ENCODE measurements at regions not wholly inside any gene's neighbourhood (a gene's known extent, or its start where the extent isn't known, plus 50 kb on each side); places are given as distances from the start of the nearest gene placed in this dataset.

DNA sequence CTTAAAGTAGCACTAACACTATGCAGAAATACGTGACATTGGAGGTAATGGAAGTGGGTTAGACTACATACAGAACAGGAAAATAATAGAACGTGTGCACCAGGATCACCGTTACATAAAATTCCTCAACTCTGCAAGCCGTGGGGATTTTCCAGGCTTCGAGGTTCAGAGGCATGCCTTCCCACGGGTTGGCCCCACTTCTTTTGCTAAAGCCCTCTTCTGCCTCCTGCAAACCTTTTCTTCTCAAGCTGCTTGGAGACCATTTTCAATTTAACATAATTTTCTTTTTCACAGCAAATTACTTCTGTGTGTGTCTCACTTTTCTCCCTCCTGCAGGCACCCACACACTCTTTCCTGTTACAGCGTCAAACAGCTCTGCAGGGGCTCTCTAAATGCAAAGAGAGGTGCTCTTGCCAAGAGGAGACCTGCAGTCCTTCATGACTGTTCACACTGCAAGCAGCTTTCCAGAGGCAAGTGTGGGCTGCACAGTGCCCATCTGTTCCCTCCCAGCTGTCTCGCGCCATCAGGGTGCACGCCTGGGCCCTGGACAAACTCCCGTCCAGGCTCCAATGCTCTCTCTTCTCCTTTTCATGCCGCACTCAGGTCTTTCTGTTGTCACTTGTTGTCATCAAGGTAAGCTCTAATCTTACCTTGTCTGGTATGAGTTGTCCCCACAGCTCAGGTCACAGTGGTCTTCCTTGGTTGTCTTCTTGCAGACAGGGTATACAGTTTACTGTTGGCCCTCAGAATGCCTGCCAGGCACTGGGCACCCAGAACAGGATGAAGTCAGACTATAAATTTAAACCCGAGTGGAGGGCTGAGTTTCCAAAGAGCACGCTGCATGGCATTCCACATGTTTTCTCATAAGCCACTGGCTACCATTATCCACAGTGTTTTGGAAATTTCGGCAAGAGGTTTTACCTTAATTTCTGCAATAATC lies 164.8 kb upstream of the GGTLC1 start:
- TF ChIP-seq, protein P1, sequence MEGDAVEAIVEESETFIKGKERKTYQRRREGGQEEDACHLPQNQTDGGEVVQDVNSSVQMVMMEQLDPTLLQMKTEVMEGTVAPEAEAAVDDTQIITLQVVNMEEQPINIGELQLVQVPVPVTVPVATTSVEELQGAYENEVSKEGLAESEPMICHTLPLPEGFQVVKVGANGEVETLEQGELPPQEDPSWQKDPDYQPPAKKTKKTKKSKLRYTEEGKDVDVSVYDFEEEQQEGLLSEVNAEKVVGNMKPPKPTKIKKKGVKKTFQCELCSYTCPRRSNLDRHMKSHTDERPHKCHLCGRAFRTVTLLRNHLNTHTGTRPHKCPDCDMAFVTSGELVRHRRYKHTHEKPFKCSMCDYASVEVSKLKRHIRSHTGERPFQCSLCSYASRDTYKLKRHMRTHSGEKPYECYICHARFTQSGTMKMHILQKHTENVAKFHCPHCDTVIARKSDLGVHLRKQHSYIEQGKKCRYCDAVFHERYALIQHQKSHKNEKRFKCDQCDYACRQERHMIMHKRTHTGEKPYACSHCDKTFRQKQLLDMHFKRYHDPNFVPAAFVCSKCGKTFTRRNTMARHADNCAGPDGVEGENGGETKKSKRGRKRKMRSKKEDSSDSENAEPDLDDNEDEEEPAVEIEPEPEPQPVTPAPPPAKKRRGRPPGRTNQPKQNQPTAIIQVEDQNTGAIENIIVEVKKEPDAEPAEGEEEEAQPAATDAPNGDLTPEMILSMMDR (IDR thresholded peaks at IDR 0.05), result no peak
- no peak for TF ChIP-seq EZH2 (IDR thresholded peaks at IDR 0.05; ENCODE audit: borderline replicate concordance, insufficient read depth, low read depth, low read length, poor library complexity, severe bottlenecking)
